ENCODE measurements at regions not wholly inside any gene's neighbourhood (a gene's known extent, or its start where the extent isn't known, plus 50 kb on each side); places are given as distances from the start of the nearest gene placed in this dataset.

- TF ChIP-seq CTCF (conservative IDR thresholded peaks at IDR 0.05 in 1 of 2, IDR thresholded peaks at IDR 0.05 in 1 of 2; ENCODE audit: low read depth in 1 of 2, low read length in 2 of 2) (no peak), EZH2 (IDR thresholded peaks at IDR 0.05; ENCODE audit: low read length, missing control alignments) (no peak)
Observed at GRCh38 chrX:109036624-109037023, 300.3 kb upstream of the IRS4 start.
